ENCODE measurements at regions not wholly inside any gene's neighbourhood (a gene's known extent, or its start where the extent isn't known, plus 50 kb on each side); places are given as distances from the start of the nearest gene placed in this dataset.

DNA sequence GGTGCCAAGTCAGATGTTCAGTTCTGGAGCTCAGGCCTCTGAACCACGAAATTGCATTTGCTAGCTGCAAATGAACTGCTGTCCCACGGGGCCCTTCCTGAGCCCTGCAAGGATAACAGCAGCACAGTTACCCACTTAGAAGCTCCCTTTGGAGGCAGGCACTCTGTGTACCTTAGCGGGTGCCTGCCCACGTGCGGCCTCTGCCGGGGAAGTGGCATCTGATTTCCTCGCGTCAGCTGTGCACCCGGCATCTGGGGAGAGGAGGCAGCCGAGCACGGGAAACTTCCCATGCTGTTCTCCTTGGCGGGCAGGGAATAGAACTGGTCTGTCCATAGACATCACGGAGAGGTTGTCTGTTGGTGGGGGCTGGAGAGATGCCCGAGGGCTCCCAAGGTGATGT, 148.0 kb upstream of the C1orf174 start:
- Histone ChIP-seq H4K20me1 (ENCODE audit: low read depth, low read length) (no peaks in the 10 kb centered on the region), H3K27me3 (ENCODE audit: low read length) (no peaks in the 10 kb centered on the region), H3K36me3 (ENCODE audit: low read length) (no peaks in the 10 kb centered on the region), H3K9me3 (ENCODE audit: insufficient read depth, low read length) (no peaks in the 10 kb centered on the region), H2AFZ (ENCODE audit: low read depth, low read length, severe bottlenecking) (no peak overlapping the region), H3F3A (ENCODE audit: insufficient read depth) (peaks cover 29% of the 10 kb centered on the region), H3K27ac (ENCODE audit: low read depth, low read length) (peak overlapping the region; percentile 100), H3K4me3 (ENCODE audit: insufficient read depth, low read length, poor library complexity, severe bottlenecking) (peak overlapping the region; percentile 46), H3K9me2 (replicated peaks; ENCODE audit: insufficient read depth, low read length) (no peaks in the 10 kb centered on the region), H3K9ac (ENCODE audit: low read length) (peak overlapping the region; percentile 96), H3K79me2 (ENCODE audit: insufficient read depth, low read length) (peaks cover 17% of the 10 kb centered on the region), H3K4me2 (ENCODE audit: low read depth, low read length, poor library complexity, severe bottlenecking) (peak overlapping the region; percentile 100)
- TF ChIP-seq CTCF (IDR thresholded peaks at IDR 0.05; ENCODE audit: insufficient read depth, low read length, poor library complexity, severe bottlenecking) (no peak), EZH2phosphoT487 (conservative IDR thresholded peaks at IDR 0.05; ENCODE audit: low read length) (no peak)

GRCh38 chr1:4048921-4049320, 148.8 kb upstream of the C1orf174 start:
- H2AFZ ChIP-seq (ENCODE audit: low read depth, low read length, severe bottlenecking), result no peak overlapping the region
- peaks cover 29% of the 10 kb centered on the region for H3F3A ChIP-seq (ENCODE audit: insufficient read depth)
- no peak overlapping the region for H3K4me3 ChIP-seq (ENCODE audit: insufficient read depth, low read length, poor library complexity, severe bottlenecking)
- no peak overlapping the region for H3K27ac ChIP-seq (ENCODE audit: low read depth, low read length)
- no peak overlapping the region for H3K4me2 ChIP-seq (ENCODE audit: low read depth, low read length, poor library complexity, severe bottlenecking)
- H3K9me2 ChIP-seq (replicated peaks; ENCODE audit: insufficient read depth, low read length), result no peaks in the 10 kb centered on the region
- H4K20me1 ChIP-seq (ENCODE audit: low read depth, low read length), result no peaks in the 10 kb centered on the region
- H3K9me3 ChIP-seq (ENCODE audit: insufficient read depth, low read length), result no peaks in the 10 kb centered on the region
- TF ChIP-seq CTCF (IDR thresholded peaks at IDR 0.05; ENCODE audit: insufficient read depth, low read length, poor library complexity, severe bottlenecking) (no peak), EZH2phosphoT487 (conservative IDR thresholded peaks at IDR 0.05; ENCODE audit: low read length) (no peak)
- H3K79me2 ChIP-seq (ENCODE audit: insufficient read depth, low read length), result 0 out of 2 replicates have a peak, but pooled peaks cover 8% of the 10 kb centered on the region
- no peaks in the 10 kb centered on the region for H3K36me3 ChIP-seq (ENCODE audit: low read length)
- H3K27me3 ChIP-seq (ENCODE audit: low read length), result no peaks in the 10 kb centered on the region
- H3K9ac ChIP-seq (ENCODE audit: low read length), result no peak overlapping the region

- no peak overlapping the region for H3K9ac ChIP-seq (ENCODE audit: low read length)
- no peaks in the 10 kb centered on the region for H4K20me1 ChIP-seq (ENCODE audit: low read depth, low read length)
- no peaks in the 10 kb centered on the region for H3K27me3 ChIP-seq (ENCODE audit: low read length)
- no peak overlapping the region for H2AFZ ChIP-seq (ENCODE audit: low read depth, low read length, severe bottlenecking)
- no peak overlapping the region for H3K27ac ChIP-seq (ENCODE audit: low read depth, low read length)
- H3K79me2 ChIP-seq (ENCODE audit: insufficient read depth, low read length), result 0 out of 2 replicates have a peak, but pooled peaks cover 6% of the 10 kb centered on the region
- H3K9me3 ChIP-seq (ENCODE audit: insufficient read depth, low read length), result no peaks in the 10 kb centered on the region
- no peaks in the 10 kb centered on the region for H3K36me3 ChIP-seq (ENCODE audit: low read length)
- TF ChIP-seq EZH2phosphoT487 (conservative IDR thresholded peaks at IDR 0.05; ENCODE audit: low read length), result no peak
- no peak overlapping the region for H3K4me3 ChIP-seq (ENCODE audit: insufficient read depth, low read length, poor library complexity, severe bottlenecking)
- no peaks in the 10 kb centered on the region for H3K9me2 ChIP-seq (replicated peaks; ENCODE audit: insufficient read depth, low read length)
- peaks cover 11% of the 10 kb centered on the region for H3F3A ChIP-seq (ENCODE audit: insufficient read depth)
- H3K4me2 ChIP-seq (ENCODE audit: low read depth, low read length, poor library complexity, severe bottlenecking), result no peak overlapping the region
Observed at GRCh38 chr1:4050998-4051397, 150.9 kb upstream of the C1orf174 start.

GRCh38 chr1:4052657-4053056, 152.6 kb upstream of the C1orf174 start:
- no peaks in the 10 kb centered on the region for H3K36me3 ChIP-seq (ENCODE audit: low read length)
- no peaks in the 10 kb centered on the region for H3F3A ChIP-seq (ENCODE audit: insufficient read depth)
- TF ChIP-seq EZH2phosphoT487 (conservative IDR thresholded peaks at IDR 0.05; ENCODE audit: low read length) (no peak), CTCF (IDR thresholded peaks at IDR 0.05; ENCODE audit: insufficient read depth, low read length, poor library complexity, severe bottlenecking) (no peak)
- no peak overlapping the region for H3K4me2 ChIP-seq (ENCODE audit: low read depth, low read length, poor library complexity, severe bottlenecking)
- H2AFZ ChIP-seq (ENCODE audit: low read depth, low read length, severe bottlenecking), result no peak overlapping the region
- H3K9me3 ChIP-seq (ENCODE audit: insufficient read depth, low read length), result no peaks in the 10 kb centered on the region
- no peaks in the 10 kb centered on the region for H3K9me2 ChIP-seq (replicated peaks; ENCODE audit: insufficient read depth, low read length)
- no peaks in the 10 kb centered on the region for H3K27me3 ChIP-seq (ENCODE audit: low read length)
- H3K27ac ChIP-seq (ENCODE audit: low read depth, low read length), result no peak overlapping the region
- no peaks in the 10 kb centered on the region for H4K20me1 ChIP-seq (ENCODE audit: low read depth, low read length)
- H3K4me3 ChIP-seq (ENCODE audit: insufficient read depth, low read length, poor library complexity, severe bottlenecking), result no peak overlapping the region
- no peak overlapping the region for H3K9ac ChIP-seq (ENCODE audit: low read length)
- H3K79me2 ChIP-seq (ENCODE audit: insufficient read depth, low read length), result no peaks in the 10 kb centered on the region
